H1 (cell line): ENCODE measurements at regions not wholly inside any gene's neighbourhood (a gene's known extent, or its start where the extent isn't known, plus 50 kb on each side); places are given as distances from the start of the nearest gene placed in this dataset.

Source experiments
- CTCF ChIA-PET: fragments of 300-600 bp; sonication (Branson Sonifier 250); formaldehyde crosslinking; loops from one replicate; lab custom pipeline; 2021; ENCODE audit not compliant: partially characterized antibody; lab: Charles Lee
- POLR2A ChIA-PET: fragments of 300-600 bp; sonication (Branson Sonifier 250); formaldehyde crosslinking; loops from one replicate; lab custom pipeline; 2021; ENCODE audit warnings: inconsistent platforms; ENCODE audit not compliant: partially characterized antibody; lab: Charles Lee
- DNase-seq, 2 experiments: peaks; one replicate each; pipeline versions ENCODE4 v3.0.0 to v3.0.0-alpha.2; 2010 to 2022; ENCODE audit warnings: low spot score in 2 of 2, low read depth in 1 of 2, mixed read lengths in 1 of 2
- FAIRE-seq: peaks from 2 replicates; lab custom pipeline; 2011; peaks lifted over from hg19 to GRCh38; lab: Jason Lieb, UNC
- H2AFZ ChIP-seq: 2 replicates; pipeline ENCODE4 v1.8.1; 2012; ENCODE audit warnings: low read length, inconsistent platforms
- H2AK5ac ChIP-seq: 2 replicates; pipeline ENCODE4 v1.6.1; 2013; ENCODE audit warnings: low read depth, low read length
- H2BK120ac ChIP-seq: replicated peaks from 2 replicates; pipeline ENCODE3; 2013; ENCODE audit warnings: low read depth, low read length, inconsistent platforms
- H2BK12ac ChIP-seq: 2 replicates; pipeline ENCODE4 v1.6.1; 2013; ENCODE audit warnings: low read depth, low read length
- H2BK15ac ChIP-seq: 2 replicates; pipeline ENCODE4 v1.6.1; 2013; ENCODE audit warnings: low read length
- H2BK20ac ChIP-seq: 2 replicates; pipeline ENCODE4 v1.6.1; 2013; ENCODE audit warnings: low read length
- H2BK5ac ChIP-seq: 2 replicates; pipeline ENCODE4 v1.6.1; 2013; ENCODE audit warnings: low read depth, low read length
- H3K14ac ChIP-seq: 2 replicates; pipeline ENCODE4 v1.6.1; 2013; ENCODE audit warnings: inconsistent platforms; ENCODE audit not compliant: insufficient read length
- H3K18ac ChIP-seq: 2 replicates; pipeline ENCODE4 v1.6.1; 2013; ENCODE audit warnings: low read length; ENCODE audit errors: extremely low read depth
- H3K23ac ChIP-seq: 2 replicates; pipeline ENCODE4 v1.6.1; 2013; ENCODE audit warnings: inconsistent platforms; ENCODE audit not compliant: insufficient read length
- H3K23me2 ChIP-seq: 2 replicates; pipeline ENCODE4 v1.6.1; 2013; ENCODE audit warnings: low read depth, low read length
- H3K27ac ChIP-seq: 2 replicates; pipeline ENCODE4 v1.6.1; 2011; ENCODE audit warnings: low read depth, low read length, inconsistent platforms
- H3K27me3 ChIP-seq, 4 experiments: replicated peaks in 1 of 4; 1 replicate in 1 of 4; 2 replicates in 3 of 4; pipeline versions ENCODE4 v1.6.1 to v1.8.1; 2011 to 2013; ENCODE audit warnings: low read length in 3 of 4, mild to moderate bottlenecking in 3 of 4, inconsistent platforms in 2 of 4, mixed read lengths in 2 of 4, moderate library complexity in 1 of 4; ENCODE audit not compliant: control insufficient read depth in 3 of 4, insufficient read depth in 3 of 4; ENCODE audit errors: extremely low read depth in 1 of 4
- H3K36me3 ChIP-seq, 4 experiments: 2 replicates each; pipeline versions ENCODE4 v1.6.1 to v1.8.1; 2011 to 2013; ENCODE audit warnings: mild to moderate bottlenecking in 4 of 4, low read length in 3 of 4, moderate library complexity in 2 of 4, control low read depth in 1 of 4, inconsistent platforms in 1 of 4; ENCODE audit not compliant: insufficient read depth in 4 of 4, control insufficient read depth in 2 of 4
- H3K4ac ChIP-seq: replicated peaks from 2 replicates; pipeline ENCODE3; 2013; ENCODE audit warnings: low read length, low read depth, mixed read lengths, inconsistent platforms; ENCODE audit not compliant: insufficient read length
- H3K4me1 ChIP-seq, 4 experiments: replicated peaks in 1 of 4; 1 replicate in 1 of 4; 2 replicates in 3 of 4; pipeline versions ENCODE4 v1.6.1 to v1.8.1; 2011 to 2013; ENCODE audit warnings: low read length in 3 of 4, inconsistent platforms in 2 of 4, mixed read lengths in 1 of 4; ENCODE audit not compliant: insufficient read depth in 4 of 4, control insufficient read depth in 3 of 4
- H3K4me2 ChIP-seq, 2 experiments: 2 replicates each; pipeline versions ENCODE4 v1.6.1 to v1.8.1; 2011 to 2013; ENCODE audit warnings: low read depth in 2 of 2, low read length in 2 of 2, control low read depth in 1 of 2, inconsistent platforms in 1 of 2, mild to moderate bottlenecking in 1 of 2; ENCODE audit not compliant: insufficient read depth in 1 of 2
- H3K4me3 ChIP-seq, 4 experiments: fragments of 200-600, 300-600 bp in 1 of 4; sonication (generic), shearing (Covaris generic), sonication (Bioruptor Twin) in 1 of 4; 2 replicates each; pipeline versions ENCODE4 v1.5.1 to v1.8.1; 2011 to 2016; ENCODE audit warnings: low read length in 4 of 4, low read depth in 3 of 4, control low read depth in 2 of 4, inconsistent platforms in 2 of 4, mild to moderate bottlenecking in 2 of 4, mixed read lengths in 1 of 4, moderate library complexity in 1 of 4; ENCODE audit not compliant: insufficient read depth in 2 of 4; ENCODE audit errors: extremely low read depth in 1 of 4
- H3K56ac ChIP-seq: replicated peaks from 2 replicates; pipeline ENCODE3; 2013; ENCODE audit warnings: low read depth, mild to moderate bottlenecking, mixed read lengths, low read length, inconsistent platforms; ENCODE audit not compliant: insufficient read length
- H3K79me1 ChIP-seq: 2 replicates; pipeline ENCODE4 v1.6.1; 2013; ENCODE audit warnings: low read depth, low read length, control low read depth
- H3K79me2 ChIP-seq, 2 experiments: 2 replicates each; pipeline versions ENCODE4 v1.6.1 to v1.8.1; 2012 to 2013; ENCODE audit warnings: low read length in 2 of 2, mild to moderate bottlenecking in 2 of 2, inconsistent platforms in 1 of 2; ENCODE audit not compliant: insufficient read depth in 2 of 2, control insufficient read depth in 1 of 2
- H3K9ac ChIP-seq, 4 experiments: replicated peaks in 1 of 4; 1 replicate in 1 of 4; 2 replicates in 3 of 4; pipeline versions ENCODE4 v1.6.1 to v1.8.1; 2011 to 2013; ENCODE audit warnings: low read depth in 3 of 4, low read length in 3 of 4, control low read depth in 2 of 4, mild to moderate bottlenecking in 2 of 4, moderate library complexity in 2 of 4, inconsistent platforms in 1 of 4; ENCODE audit errors: extremely low read depth in 1 of 4
- H3K9me3 ChIP-seq, 2 experiments: 2 replicates each; pipeline versions ENCODE4 v1.6.1 to v1.8.1; 2012 to 2013; ENCODE audit warnings: mild to moderate bottlenecking in 2 of 2, moderate library complexity in 2 of 2, control low read depth in 1 of 2, inconsistent platforms in 1 of 2, low read depth in 1 of 2, low read length in 1 of 2, mixed read lengths in 1 of 2; ENCODE audit not compliant: insufficient read depth in 2 of 2
- H4K20me1 ChIP-seq, 2 experiments: replicated peaks in 1 of 2; 2 replicates each; pipeline versions ENCODE3 to v1.8.1; 2011 to 2013; ENCODE audit warnings: inconsistent platforms in 2 of 2, low read length in 2 of 2, mild to moderate bottlenecking in 1 of 2; ENCODE audit not compliant: insufficient read depth in 2 of 2, control insufficient read depth in 1 of 2
- H4K5ac ChIP-seq: 2 replicates; pipeline ENCODE4 v1.6.1; 2013; ENCODE audit warnings: low read length, low read depth, mixed read lengths, inconsistent platforms; ENCODE audit not compliant: insufficient read length
- H4K8ac ChIP-seq: 2 replicates; pipeline ENCODE4 v1.8.0; 2013; ENCODE audit warnings: mild to moderate bottlenecking, moderate library complexity, low read length, inconsistent platforms; ENCODE audit not compliant: insufficient read depth; ENCODE audit errors: extremely low read depth
- H4K91ac ChIP-seq: replicated peaks from 2 replicates; pipeline ENCODE3; 2013; ENCODE audit warnings: low read length, mixed read lengths, inconsistent platforms; ENCODE audit not compliant: insufficient read length
- EGR1 ChIP-seq: IDR thresholded peaks from 2 replicates; pipeline ENCODE4 v1.6.1; 2011; ENCODE audit warnings: low read depth, low read length, borderline replicate concordance
- EP300 ChIP-seq, 2 experiments: IDR thresholded peaks; 1 replicate in 1 of 2; 2 replicates in 1 of 2; pipeline ENCODE4 v1.6.1; 2011 to 2012; ENCODE audit warnings: low read depth in 2 of 2, low read length in 2 of 2, mild to moderate bottlenecking in 2 of 2, borderline replicate concordance in 1 of 2, inconsistent platforms in 1 of 2, moderate library complexity in 1 of 2
- EZH2 ChIP-seq: fragments of 200-600 bp; sonication (generic); IDR thresholded peaks from 2 replicates; pipeline ENCODE4 v1.7.1; 2012; ENCODE audit warnings: low read depth, mild to moderate bottlenecking, moderate library complexity, low read length, inconsistent platforms; ENCODE audit not compliant: severe bottlenecking
- GABPA ChIP-seq: IDR thresholded peaks from 2 replicates; pipeline ENCODE4 v1.6.1; 2011; ENCODE audit warnings: mild to moderate bottlenecking, low read length, moderate library complexity, borderline replicate concordance; ENCODE audit not compliant: insufficient read depth
- HDAC6 ChIP-seq: IDR thresholded peaks from one replicate; pipeline ENCODE4 v1.7.1; 2012; ENCODE audit warnings: low read depth, mild to moderate bottlenecking, inconsistent platforms, low read length, moderate library complexity
- JUND ChIP-seq: IDR thresholded peaks from 2 replicates; pipeline ENCODE4 v1.6.1; 2011; ENCODE audit warnings: mild to moderate bottlenecking, improper control_type of control experiment, low read length
- KDM1A ChIP-seq: fragments of 200-600, 300-600 bp; sonication (generic); IDR thresholded peaks from 2 replicates; pipeline ENCODE4 v1.7.1; 2016; ENCODE audit warnings: mild to moderate bottlenecking, low read length, borderline replicate concordance
- KDM4A ChIP-seq: IDR thresholded peaks from one replicate; pipeline ENCODE4 v1.7.1; 2012; ENCODE audit warnings: low read depth, mild to moderate bottlenecking, moderate library complexity, low read length, inconsistent platforms; ENCODE audit not compliant: severe bottlenecking
- MAFK ChIP-seq: IDR thresholded peaks from 2 replicates; pipeline ENCODE4 v1.6.1; 2012; ENCODE audit warnings: low read depth, mild to moderate bottlenecking, improper control_type of control experiment, low read length
- NRF1 ChIP-seq: IDR thresholded peaks from 2 replicates; pipeline ENCODE4 v1.6.1; 2011; ENCODE audit warnings: mild to moderate bottlenecking, low read depth, low read length, improper control_type of control experiment
- POLR2AphosphoS5 ChIP-seq: IDR thresholded peaks from 2 replicates; pipeline ENCODE4 v1.6.1; 2011; ENCODE audit warnings: low read depth, low read length
- RAD21 ChIP-seq, 2 experiments: IDR thresholded peaks in 1 of 2; conservative IDR thresholded peaks in 1 of 2; 2 replicates each; pipeline ENCODE4 v1.6.1; 2011; ENCODE audit warnings: low read depth in 2 of 2, low read length in 2 of 2, improper control_type of control experiment in 1 of 2, inconsistent platforms in 1 of 2, mild to moderate bottlenecking in 1 of 2, moderate library complexity in 1 of 2
- RNF2 ChIP-seq: fragments of 200-900, 300-1000 bp; sonication (generic); IDR thresholded peaks from 2 replicates; pipeline ENCODE4 v1.7.1; 2016; ENCODE audit warnings: borderline replicate concordance, low read depth, mild to moderate bottlenecking, antibody characterized with exemption, low read length; ENCODE audit not compliant: poor library complexity, severe bottlenecking; ENCODE audit errors: missing control alignments
- SIRT6 ChIP-seq: IDR thresholded peaks from one replicate; pipeline ENCODE4 v1.7.1; 2012; ENCODE audit warnings: low read length, inconsistent platforms
- TF ChIP-seq, protein P1 (sequence below): IDR thresholded peaks from 2 replicates; pipeline ENCODE4 v1.6.1; 2012; ENCODE audit warnings: inconsistent platforms

DNA sequence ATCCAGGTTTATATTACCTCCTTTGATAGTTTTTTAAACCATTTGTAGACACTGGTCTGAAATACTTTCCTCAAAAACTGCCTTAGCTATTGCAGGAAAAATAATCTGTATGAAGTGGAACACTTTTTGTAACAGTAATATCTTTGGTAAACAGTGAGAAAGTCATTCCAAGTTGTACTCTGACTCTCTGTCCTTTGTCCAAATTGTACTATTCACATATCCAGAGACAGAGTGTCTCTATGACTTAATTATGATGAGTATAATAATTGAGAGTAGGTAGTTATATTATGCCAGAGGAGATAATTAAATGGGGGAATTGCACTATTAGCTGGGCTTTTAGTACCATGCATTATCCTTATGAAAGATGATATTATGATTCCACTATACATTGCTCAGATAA is 112.6 kb upstream of the LCORL start:
- H3K4ac ChIP-seq, result no peak overlapping the region
- no peaks in the 10 kb centered on the region for H3K23me2 ChIP-seq
- no peak overlapping the region for H2BK120ac ChIP-seq
- H2AFZ ChIP-seq, result no peak overlapping the region
- H2BK20ac ChIP-seq, result no peak overlapping the region
- H3K18ac ChIP-seq, result no peak overlapping the region
- H2AK5ac ChIP-seq, result no peak overlapping the region
- ChIA-PET CTCF (no interaction called here), POLR2A (no interaction called here)
- no peak overlapping the region for H3K14ac ChIP-seq
- H3K27ac ChIP-seq, result no peak overlapping the region
- no peaks in the 10 kb centered on the region for H3K79me2 ChIP-seq
- no peaks in the 10 kb centered on the region for H3K4me1 ChIP-seq
- H3K4me2 ChIP-seq, result no peak overlapping the region
- no peak overlapping the region for H2BK5ac ChIP-seq
- no peak overlapping the region for H2BK15ac ChIP-seq
- H3K56ac ChIP-seq, result no peak overlapping the region
- no peaks in the 10 kb centered on the region for H4K20me1 ChIP-seq
- no peaks in the 10 kb centered on the region for H3K27me3 ChIP-seq
- no peak overlapping the region for H4K8ac ChIP-seq
- H3K23ac ChIP-seq, result no peak overlapping the region
- H3K9me3 ChIP-seq, result peaks cover 45 to 51% of the 10 kb centered on the region in 2 experiments; a peak in 3 of 4 replicates
- no peaks in the 10 kb centered on the region for H3K79me1 ChIP-seq
- H4K91ac ChIP-seq, result no peak overlapping the region
- H3K36me3 ChIP-seq, result no peaks in the 10 kb centered on the region
- H3K9ac ChIP-seq, result no peak overlapping the region
- FAIRE-seq (no peak), DNase-seq (no peak)
- no peak overlapping the region for H2BK12ac ChIP-seq
- H3K4me3 ChIP-seq, result no peak overlapping the region
- H4K5ac ChIP-seq, result no peak overlapping the region
- TF ChIP-seq SIRT6, result no peak
- TF ChIP-seq, protein P1, sequence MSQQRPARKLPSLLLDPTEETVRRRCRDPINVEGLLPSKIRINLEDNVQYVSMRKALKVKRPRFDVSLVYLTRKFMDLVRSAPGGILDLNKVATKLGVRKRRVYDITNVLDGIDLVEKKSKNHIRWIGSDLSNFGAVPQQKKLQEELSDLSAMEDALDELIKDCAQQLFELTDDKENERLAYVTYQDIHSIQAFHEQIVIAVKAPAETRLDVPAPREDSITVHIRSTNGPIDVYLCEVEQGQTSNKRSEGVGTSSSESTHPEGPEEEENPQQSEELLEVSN, result no peak
- no peak for TF ChIP-seq RAD21 (IDR thresholded peaks at IDR 0.05 in 1 of 2, conservative IDR thresholded peaks at IDR 0.05 in 1 of 2; ENCODE audit: low read depth in 2 of 2, low read length in 2 of 2)
- TF ChIP-seq EP300 (IDR thresholded peaks at IDR 0.05; ENCODE audit: borderline replicate concordance in 1 of 2, low read depth in 2 of 2, low read length in 2 of 2), result no peak
- TF ChIP-seq NRF1, result no peak
- no peak for TF ChIP-seq KDM1A
- TF ChIP-seq JUND, result no peak
- no peak for TF ChIP-seq HDAC6
- no peak for TF ChIP-seq GABPA
- TF ChIP-seq EGR1, result no peak
- TF ChIP-seq POLR2AphosphoS5, result no peak
- TF ChIP-seq MAFK, result no peak
- no peak for TF ChIP-seq KDM4A
- no peak for TF ChIP-seq RNF2
- no peak for TF ChIP-seq EZH2
